ENCODE measurements at regions not wholly inside any gene's neighbourhood (a gene's known extent, or its start where the extent isn't known, plus 50 kb on each side); places are given as distances from the start of the nearest gene placed in this dataset.

GRCh38 chr7:40918701-40919271, 784.0 kb downstream of the SUGCT start:
- TF ChIP-seq CTCF (IDR thresholded peaks at IDR 0.05; ENCODE audit: control extremely low read depth in 1 of 3, insufficient read depth in 1 of 3, low read depth in 1 of 3, low read length in 3 of 3) (no peak), RBBP5 (IDR thresholded peaks at IDR 0.05; ENCODE audit: borderline replicate concordance, low read depth, low read length) (no peak), CHD1 (IDR thresholded peaks at IDR 0.05; ENCODE audit: low read depth, low read length) (no peak), SP4 (IDR thresholded peaks at IDR 0.05; ENCODE audit: low read length) (no peak), MAX (IDR thresholded peaks at IDR 0.05) (no peak), TAF1 (IDR thresholded peaks at IDR 0.05; ENCODE audit: low read depth, low read length) (no peak), EP300 (IDR thresholded peaks at IDR 0.05; ENCODE audit: borderline replicate concordance in 1 of 2, low read depth in 2 of 2, low read length in 2 of 2) (no peak), ATF2 (IDR thresholded peaks at IDR 0.05; ENCODE audit: low read length) (no peak), USF2 (IDR thresholded peaks at IDR 0.05; ENCODE audit: low read length) (no peak), YY1 (IDR thresholded peaks at IDR 0.05; ENCODE audit: low read depth, low read length) (no peak)
